Activated effector memory CD4-positive, alpha-beta T cell treated with anti-CD3 and anti-CD28 coated beads, Interleukin-2, amount 50 U/mL, for 16 hours (primary cell): ENCODE measurements at regions not wholly inside any gene's neighbourhood (a gene's known extent, or its start where the extent isn't known, plus 50 kb on each side); places are given as distances from the start of the nearest gene placed in this dataset.

Experiments
- DNase-seq: peaks from one replicate; pipeline ENCODE4 v3.0.0-alpha.2; 2020

DNA sequence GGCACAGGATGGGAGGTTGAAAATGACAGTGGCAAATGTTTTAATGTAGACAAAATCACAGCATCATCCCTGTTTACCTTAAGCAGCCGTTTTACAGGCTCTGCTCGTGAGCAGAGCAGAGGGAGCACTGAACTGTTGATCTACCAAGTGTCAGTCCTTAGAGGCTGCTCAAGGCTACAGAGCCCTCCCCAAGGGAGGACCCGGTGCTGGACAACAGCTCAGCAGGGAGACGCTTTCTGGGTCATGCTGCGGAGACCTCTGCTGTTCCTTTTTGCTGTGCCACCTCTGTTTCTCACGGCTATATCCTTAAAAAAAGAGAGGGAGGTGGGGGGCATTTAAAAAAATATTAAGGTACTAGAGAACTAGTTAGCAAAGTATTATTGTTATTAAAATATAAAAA lies 400.2 kb downstream of the GABRB3 start:
- DNase-seq: no peak

DNA sequence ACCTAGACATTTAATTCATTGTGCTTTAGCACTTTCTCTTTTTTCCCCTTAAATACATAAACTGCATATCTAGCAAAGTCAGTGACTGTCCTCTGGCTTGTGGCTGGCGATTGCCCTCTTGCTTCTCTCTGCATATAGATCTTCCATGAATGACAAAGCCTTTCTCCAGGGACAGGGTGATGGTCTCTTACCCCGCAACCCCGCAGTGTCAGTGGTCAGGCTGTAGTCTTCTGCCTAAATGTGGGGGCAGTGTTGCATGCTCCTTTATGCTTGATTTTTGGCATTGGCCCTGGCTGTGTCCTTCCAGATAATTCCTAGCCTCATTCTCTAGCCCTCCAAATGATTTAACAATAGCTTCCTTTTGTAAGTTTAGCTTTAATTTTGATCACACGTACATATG lies 407.8 kb downstream of the GABRB3 start:
- DNase-seq: no peak

DNA sequence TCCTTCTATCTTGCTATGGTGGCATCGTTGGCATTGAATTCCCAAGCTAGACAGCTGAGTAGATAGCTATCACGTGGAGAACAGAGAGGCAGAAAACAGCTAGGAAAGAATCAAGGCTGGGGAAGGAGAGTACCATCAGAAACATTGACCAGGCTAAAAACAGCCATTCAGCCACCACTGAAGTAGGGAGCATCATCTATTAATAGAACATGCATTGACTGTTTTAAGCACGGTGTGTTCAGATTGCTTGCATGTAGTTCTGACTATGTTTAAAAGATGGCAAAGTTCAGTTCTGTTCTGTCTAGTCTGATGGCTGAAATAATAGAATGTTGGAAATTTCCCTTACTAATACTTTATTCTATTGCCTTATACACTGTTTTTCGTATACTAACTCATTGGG lies 413.0 kb downstream of the GABRB3 start:
- DNase-seq: no peak

DNA sequence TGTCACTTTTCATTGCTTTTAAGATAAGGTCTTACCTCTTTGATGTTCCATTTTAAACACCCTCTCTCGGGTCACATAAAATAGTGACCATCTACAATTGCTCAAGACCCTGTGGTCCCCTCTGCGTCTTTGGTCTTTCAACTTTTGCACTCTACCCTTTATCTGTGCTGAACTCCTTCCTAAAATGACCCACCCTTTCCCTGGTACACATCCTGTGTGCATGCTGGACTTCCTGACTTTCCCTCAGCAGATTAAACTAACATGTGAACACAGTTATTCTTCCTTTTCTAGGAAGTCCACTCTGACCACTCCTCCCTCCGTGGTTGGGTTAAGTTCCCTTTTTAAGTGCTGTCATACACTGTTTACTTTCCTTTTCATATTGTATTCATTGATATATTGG lies 414.2 kb downstream of the GABRB3 start:
- no peak for DNase-seq

DNA sequence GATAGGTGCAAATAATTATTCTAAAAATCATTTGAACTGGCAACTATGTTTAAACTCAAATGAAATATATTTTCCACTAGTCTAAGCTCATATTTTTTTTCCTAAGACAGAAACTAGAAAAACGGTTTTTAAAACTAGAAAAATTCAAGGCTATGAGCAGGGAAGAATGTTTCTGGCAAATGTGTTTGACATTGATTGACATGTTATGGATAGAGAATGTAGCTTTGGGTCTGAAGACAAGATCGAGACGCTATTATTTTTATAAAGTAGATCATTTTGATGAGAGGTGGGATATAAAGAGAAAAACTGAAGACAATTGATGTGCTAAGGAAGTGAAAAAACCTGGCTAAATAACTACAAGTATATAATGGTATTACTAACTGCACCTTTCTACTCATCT lies 415.2 kb downstream of the GABRB3 start:
- DNase-seq: no peak

DNA sequence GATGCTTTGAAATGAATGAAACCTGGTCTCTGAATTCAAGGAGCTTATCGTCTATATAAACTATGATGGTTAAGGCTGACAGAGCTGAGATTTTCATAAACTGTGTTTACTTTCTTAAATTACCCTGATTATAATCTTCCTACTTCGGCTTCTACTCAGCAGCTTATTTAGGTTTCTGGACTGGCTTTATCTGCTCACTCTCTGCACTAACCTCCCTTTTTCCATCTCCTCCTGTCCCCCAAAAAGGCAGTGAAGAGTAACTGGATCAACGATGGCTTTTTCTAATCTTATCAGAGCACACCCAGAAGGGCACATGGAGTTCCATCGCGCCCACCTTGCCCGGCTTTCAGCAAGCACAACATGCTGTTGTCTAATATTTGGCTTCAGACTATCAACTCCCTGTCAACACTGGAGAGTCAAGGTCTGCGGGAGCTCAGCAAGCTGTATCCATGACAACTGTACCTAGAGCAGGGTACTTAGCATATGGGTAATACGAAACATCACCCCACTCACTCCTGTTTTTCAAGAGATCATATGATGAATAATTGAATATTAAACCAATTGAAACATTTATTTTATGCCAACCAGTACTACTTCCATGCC lies 417.3 kb downstream of the GABRB3 start:
- DNase-seq: no peak

DNA sequence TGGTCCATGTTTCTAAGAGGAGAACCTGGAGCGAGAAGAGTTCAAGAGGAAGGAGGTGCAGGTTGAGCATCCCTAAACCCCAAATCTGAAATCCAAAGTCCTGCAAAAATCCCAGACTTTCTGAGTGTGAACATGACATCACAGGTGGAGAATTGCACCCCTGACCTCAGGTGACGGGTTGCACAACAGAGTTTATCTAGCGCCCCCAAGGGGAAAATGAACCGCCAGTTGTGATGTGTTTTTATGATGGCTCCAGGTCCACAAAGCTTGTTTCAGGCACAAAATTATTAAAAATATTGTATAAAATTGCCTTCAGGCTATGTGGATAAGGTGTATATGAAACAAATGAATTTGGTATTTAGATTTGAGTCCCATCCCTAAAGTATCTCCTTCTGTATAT lies 420.0 kb downstream of the GABRB3 start:
- DNase-seq: no peak

DNA sequence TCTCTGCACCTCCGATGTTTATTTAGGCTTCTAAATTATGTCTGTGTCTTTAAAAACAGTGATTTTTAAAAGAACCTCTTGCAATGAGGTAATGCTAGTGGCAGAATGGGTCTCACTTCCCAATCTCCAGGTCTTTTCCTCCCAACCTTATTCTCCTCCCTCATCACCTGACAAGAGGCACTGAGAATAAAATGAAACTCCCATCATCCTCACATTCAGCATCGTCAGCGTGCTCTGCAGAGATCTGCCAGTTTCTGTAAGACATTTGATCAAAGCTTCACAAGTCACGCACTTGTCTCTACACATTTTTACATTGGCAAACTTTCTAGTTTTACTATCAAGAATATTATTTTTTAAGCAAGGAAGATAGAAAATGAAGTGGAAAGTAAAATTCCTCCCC lies 420.5 kb downstream of the GABRB3 start:
- no peak for DNase-seq

DNA sequence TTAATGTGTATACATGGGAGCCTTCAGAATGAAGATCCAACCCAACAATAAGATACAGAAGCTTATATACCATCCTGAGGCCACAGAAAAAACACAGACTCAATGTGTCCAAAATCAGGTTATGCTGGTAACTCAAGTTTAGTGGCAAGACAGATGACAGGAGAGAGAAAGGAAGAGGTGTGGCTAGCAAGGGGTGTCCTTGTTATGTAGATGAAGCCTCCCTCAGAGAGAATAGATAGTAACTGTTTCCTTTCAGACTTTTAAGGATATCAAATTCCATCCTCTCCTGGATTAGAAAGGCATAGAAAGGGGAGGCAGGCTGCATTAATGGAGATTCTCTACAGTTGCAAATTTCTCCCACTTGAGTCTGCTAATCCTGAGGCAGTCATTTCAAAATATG lies 447.4 kb downstream of the GABRB3 start:
- no peak for DNase-seq

DNA sequence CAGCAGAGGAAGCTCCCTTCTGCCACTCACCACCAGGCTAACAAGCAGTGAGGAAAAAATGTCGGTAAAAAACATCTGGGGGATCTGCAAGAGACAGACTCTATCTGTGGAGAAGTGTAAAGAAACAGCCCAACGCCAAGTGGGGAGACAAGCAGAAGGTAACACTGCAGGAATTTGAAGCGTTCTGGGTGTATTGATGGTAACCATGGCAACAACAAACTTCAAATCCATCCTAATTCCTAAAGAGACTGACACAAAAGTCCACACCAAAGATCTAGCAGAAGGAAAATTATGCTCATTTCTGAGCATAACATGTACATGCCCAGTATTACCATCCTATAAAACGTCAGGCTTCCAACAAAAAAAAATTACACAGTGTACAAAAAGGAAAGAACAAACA lies 449.3 kb downstream of the GABRB3 start:
- no peak for DNase-seq

DNA sequence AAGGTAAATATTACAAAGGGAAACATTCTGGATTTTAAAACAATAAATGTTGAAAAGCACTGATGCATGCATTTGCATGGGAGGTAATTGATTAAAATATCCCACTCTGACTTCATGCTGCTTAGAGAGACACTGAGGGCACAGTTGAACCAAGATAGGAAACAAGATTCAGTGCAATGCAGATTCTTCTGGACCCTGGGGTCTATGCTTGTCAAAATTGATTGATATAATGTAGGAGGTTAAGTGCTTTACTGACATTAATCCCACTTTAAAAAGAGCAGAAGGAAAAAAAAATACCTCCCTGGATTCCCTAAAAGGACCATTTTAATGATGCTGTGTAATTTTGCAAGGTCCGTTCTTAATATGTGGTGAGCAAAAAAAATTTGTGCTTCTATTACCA lies 454.2 kb downstream of the GABRB3 start:
- DNase-seq: no peak

DNA sequence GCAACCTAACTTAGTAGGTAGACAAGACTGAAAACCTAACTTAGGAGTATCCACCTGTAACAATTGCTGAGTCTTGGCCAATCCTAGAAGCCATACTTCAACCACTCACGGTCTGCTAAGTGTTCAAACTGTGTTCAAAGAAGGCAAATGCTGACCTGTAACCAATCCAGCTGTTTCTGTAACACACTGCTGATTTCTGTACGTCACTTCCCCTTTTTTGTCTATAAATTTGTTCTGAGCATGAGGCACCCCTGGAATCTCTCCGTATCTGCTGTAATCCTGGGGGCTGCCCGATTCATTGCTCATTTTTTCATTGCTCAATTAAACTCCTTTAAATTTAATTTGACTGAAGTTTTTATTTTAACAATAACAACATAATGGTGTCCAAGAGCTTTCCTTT lies 451.4 kb upstream of the ATP10A start:
- no peak for DNase-seq

DNA sequence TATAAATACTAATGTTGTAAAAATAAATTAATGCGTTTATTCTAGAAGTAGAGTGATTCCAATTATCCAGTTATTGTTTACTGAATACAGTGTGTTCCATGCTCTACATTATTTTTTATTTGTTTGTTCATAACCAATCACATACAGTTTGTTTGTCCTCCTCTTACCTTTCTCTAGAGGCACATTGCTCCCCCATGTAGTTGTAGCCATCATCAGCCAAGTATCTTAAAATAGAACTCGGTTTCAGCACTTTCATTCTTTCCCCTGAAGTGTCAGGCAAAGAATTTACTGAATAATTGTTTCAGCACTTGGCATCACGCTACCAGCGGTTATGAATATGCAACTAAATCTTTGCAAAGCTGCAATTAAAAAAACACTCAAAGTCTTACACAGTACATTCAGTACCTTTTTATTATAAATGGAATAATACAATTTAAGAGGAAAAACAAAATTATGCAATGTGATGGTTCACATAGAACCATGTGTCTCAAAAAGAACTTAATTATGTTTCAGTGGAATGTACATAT lies 448.6 kb upstream of the ATP10A start:
- DNase-seq: no peak

DNA sequence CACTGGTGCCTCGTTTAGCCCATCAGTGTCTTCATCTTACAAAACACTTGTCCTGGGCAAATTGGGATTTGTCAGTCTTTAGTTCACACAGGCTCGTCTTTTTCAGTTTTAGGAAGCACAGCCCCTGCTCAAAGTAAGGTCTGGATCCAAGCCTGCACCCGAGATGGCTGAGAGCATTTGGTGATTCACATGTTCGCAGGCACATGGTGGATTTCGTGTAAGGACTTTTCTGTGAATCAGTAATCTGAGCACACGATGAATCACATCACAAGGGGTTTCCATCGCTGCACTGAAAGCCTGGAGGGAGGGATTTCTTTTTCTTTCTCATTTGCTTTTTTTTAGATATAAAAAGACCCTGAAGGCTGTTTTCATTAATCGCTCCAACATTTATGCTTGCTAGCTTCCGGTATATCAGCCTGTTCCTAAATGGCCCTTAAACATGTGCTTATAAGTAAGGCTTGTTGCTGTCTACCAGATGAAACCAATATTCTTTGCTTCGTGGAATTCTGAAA lies 435.6 kb upstream of the ATP10A start:
- no peak for DNase-seq

DNA sequence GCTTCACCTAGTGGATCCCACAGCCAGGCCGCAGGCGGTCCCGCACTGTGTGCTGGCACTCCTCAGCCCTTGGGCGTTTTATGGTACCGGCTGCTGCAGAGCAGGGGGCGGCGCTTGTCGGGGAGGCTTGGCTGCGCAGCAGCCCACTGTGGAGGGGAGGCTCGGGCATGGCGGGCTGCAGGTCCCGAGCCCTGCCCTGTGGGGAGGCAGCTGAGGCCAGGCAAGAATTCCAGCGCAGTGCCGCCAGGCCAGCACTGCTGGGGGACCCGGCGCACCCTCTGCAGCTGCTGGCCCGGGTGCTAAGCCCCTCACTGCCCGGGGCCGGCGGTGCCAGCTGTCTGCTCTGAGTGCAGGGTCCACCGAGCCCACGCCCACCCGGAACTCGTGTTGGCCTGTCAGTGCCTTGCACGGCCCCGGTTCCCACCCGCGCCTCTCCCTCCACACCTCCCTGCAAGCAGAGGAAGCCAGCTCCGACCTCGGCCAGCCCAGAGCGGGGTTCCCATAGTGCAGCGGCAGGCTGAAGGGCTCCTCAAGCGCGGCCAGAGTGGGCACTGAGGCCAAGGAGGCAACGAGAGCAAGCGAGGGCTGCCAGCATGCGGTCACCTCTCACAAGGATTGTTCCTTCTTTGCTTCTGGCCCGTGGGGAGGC lies 435.0 kb upstream of the ATP10A start:
- no peak for DNase-seq

DNA sequence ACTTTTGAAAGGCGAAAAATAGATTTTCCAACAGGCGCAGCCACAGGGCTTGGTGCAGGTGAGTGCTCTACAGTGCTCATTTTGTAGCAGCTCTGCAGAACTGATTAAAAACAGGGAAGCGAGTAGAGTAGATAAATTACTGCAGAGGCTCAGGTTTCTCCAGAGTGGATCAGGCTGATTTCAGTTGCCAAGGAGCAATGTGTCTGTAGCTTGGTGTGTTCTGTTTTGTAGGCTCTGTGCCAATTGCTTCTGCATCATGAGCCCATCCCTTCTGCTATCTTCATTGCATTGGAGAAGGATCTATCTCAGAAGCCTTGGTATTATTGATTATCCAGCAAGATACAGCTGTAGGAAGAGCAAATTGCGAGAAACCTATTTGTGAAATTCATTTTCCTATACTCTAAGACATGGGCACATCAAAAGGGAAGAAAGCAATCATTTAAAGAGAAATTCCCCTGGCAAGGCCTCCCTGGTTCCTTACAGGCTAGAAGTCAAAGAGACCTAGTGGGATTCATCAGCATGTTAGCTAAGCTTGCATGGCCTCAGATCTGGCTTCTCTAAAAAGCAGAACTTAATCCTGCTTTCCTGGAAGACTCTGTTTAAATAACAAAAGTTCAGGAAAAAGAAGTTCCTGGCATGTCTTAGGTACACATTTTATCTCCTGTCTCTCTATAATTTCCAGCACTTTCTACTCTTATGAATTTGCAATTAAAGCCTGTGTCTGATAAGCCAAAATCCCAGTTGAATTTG lies 432.4 kb upstream of the ATP10A start:
- DNase-seq: no peak

DNA sequence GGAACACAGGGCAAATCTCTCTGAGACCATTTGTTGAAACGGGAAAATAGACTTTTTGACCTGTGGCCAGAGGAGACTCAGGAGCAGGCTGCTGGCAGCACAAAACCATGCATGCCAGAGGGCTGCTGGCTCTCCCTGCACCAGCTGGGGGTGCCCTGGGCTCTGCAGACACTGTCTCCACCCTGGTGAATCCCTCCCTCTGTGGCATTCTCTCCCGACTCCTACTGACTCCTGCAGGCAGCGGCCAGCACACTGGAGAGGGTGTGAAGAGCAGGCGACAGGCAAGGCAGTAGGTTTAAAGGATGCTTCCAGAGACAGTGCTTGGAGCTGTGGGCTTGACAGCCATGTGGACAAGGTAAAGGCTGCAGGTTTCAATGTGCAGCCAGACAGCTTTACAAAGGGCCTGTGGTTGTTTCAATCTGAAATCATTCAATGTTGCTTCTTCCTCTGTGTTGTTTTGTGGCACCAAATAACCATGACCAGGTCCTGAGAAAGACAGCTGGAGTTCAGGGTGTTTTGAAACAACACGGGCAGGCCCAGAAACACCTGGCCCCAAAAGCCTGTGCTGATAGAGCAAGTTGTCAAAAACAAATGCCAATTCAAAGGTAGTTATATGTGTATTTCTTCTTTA lies 431.0 kb upstream of the ATP10A start:
- no peak for DNase-seq

DNA sequence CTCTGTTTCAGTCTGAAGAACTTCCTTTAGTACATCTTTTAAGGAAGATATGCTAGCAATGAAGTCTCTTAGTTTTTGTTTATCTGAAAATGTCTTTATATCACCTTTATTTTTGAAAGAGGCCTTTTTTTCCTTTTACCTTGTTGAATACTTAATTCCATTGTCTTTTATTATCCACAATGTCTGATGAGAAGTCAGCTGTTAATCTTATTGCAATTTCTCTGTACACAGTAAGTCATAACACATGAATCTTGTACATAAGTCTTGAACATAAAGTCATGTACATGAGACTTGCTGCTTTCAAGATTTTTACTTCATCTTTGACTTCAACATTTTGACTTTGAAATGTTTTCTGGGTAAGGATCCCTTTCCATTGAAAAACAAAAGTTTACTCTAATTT lies 424.3 kb upstream of the ATP10A start:
- no peak for DNase-seq

DNA sequence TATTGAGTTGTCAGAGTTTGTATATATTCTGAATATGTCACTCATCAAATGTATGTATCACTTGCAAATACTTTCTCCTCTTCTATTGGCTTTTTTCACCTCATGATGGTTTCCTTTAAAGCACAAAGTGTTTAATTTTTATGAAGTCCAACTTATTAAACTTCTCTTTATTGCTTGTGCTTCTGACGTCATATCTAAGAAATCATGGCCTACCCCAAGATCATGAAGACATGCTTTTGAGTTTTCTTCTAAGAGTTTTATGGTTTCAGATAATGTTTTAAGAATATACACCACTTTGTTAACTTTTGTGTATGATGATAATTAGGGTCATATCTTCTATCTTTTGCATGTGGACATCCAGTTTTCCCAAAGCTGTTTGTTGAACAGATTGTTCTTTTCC lies 417.2 kb upstream of the ATP10A start:
- no peak for DNase-seq

DNA sequence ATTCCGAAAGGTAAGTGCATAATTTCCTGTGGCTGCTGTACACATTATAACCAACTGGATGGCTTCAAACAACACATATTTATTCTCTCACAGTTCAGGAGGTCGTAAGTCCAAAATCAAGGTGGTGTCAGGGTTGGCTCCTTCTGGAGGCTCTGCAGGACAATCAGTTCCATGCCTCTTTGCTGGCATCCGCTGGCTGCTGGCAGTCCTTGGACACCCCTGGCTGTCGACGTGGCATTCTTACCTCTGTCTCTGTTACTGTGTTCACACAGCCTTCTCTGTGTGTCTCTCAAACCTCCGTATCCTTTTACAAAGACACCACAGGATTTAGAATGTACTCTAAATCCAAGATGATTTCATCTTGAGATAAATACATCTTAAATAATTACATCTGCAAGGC lies 398.8 kb upstream of the ATP10A start:
- DNase-seq: no peak

DNA sequence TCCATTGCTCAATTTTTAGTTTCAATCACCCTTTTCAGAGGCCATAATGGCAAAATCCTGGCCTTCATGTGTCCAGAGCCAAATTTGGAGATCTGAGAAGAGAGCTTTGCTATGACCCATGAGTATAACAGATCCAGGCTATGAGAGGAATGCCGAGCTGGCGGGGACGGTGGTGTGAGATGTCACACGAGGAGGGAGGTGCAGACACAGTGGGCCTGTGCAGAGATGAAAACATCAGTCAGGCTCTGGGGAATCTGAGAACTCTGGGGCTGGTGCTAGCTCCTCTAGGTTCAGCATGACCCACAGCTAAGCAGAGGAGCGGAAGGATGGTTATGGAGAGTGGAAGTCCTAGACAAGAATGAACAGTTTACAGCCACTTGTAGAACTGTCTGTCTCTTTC lies 398.3 kb upstream of the ATP10A start:
- no peak for DNase-seq

DNA sequence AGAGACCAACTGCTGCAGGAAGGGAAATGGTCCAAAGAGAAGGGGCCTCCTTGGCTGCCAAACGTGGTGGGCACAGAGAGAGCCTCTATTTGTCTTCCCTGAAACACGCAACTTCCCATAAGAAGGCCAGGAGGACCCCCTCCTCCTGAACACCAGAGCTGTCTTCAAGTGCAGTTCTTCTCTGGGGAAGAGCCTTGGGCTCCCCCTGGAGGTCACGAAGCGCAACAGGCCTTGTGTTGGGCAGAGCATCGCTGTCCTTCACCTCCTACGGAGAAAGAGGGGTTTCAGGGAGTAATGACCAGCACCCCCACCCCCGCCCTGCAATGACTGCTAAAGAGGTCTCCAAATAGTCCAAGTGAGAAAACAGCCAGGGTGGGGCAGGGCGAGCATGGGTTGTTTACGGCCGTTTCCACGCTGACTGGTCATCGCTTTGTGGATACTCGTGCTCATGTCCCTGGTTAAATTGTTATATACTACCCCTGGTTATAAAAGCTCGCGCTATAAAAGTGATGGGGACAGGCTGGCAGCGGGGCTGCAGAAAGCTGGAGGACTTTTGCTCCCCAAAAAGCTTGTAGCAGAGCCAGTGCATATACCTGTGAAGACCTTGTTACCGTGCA lies 397.5 kb upstream of the ATP10A start:
- DNase-seq: no peak

DNA sequence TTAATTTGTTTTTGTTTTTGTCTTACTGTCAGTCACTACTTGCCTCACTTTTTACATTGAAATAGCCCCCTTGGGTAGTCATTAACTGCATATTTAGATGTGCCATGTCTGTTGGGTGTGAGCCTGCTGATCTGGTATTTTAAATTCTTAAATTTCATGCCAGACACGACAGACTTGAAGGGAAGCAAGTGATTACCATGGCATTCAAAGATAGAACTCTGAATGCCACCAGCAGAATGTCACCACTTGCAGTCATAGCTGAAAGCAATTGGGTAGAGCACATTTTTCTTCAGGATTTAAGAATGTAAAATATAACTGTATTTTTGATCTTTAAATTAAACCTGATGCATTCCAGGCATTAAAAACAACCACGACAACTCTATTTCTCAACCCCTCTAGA lies 396.5 kb upstream of the ATP10A start:
- no peak for DNase-seq
